WERI-Rb-1 (cell line): ENCODE measurements at regions not wholly inside any gene's neighbourhood (a gene's known extent, or its start where the extent isn't known, plus 50 kb on each side); places are given as distances from the start of the nearest gene placed in this dataset.

ENCODE experiments used
- DNase-seq: peaks from one replicate; pipeline ENCODE4 v3.0.0-alpha.2; 2020
- H3K27ac ChIP-seq: fragments of 250-450 bp; sonication (Bioruptor Pico); 2 replicates; pipeline ENCODE4 v1.5.1; 2020; ENCODE audit warnings: mild to moderate bottlenecking, moderate library complexity
- H3K27me3 ChIP-seq: fragments of 250-450 bp; sonication (Bioruptor Pico); 2 replicates; pipeline ENCODE4 v1.5.1; 2021; ENCODE audit warnings: mild to moderate bottlenecking, low read depth, moderate library complexity; ENCODE audit not compliant: insufficient read depth, severe bottlenecking
- H3K36me3 ChIP-seq: fragments of 250-450 bp; sonication (Bioruptor Pico); 2 replicates; pipeline ENCODE4 v1.5.1; 2020; ENCODE audit warnings: mild to moderate bottlenecking, moderate library complexity
- H3K4me3 ChIP-seq: 2 replicates; pipeline ENCODE4 v1.5.1; 2011; ENCODE audit warnings: low read depth, mild to moderate bottlenecking, control low read depth, low read length
- H3K9me3 ChIP-seq: fragments of 250-450 bp; sonication (Bioruptor Pico); 2 replicates; pipeline ENCODE4 v1.5.1; 2021; ENCODE audit warnings: mild to moderate bottlenecking, moderate library complexity; ENCODE audit not compliant: severe bottlenecking
- CTCF ChIP-seq: IDR thresholded peaks from 2 replicates; pipeline ENCODE4 v1.5.1; 2011; ENCODE audit warnings: low read depth, mild to moderate bottlenecking, control low read depth, inconsistent platforms, low read length

- Histone ChIP-seq H3K27me3 (no peaks in the 10 kb centered on the region), H3K27ac (no peak overlapping the region), H3K36me3 (no peaks in the 10 kb centered on the region), H3K9me3 (no peaks in the 10 kb centered on the region), H3K4me3 (no peak overlapping the region)
- TF ChIP-seq CTCF: no peak
- no peak for DNase-seq
Measured at GRCh38 chr7:135845415-135846075, 96.9 kb upstream of the FAM180A start.

- no peak for DNase-seq
- H3K27ac ChIP-seq: no peak overlapping the region
- no peaks in the 10 kb centered on the region for H3K27me3 ChIP-seq
- no peaks in the 10 kb centered on the region for H3K36me3 ChIP-seq
- no peaks in the 10 kb centered on the region for H3K9me3 ChIP-seq
- TF ChIP-seq CTCF: no peak
- no peak overlapping the region for H3K4me3 ChIP-seq
Measured at GRCh38 chr7:135844903-135845302, 96.3 kb upstream of the FAM180A start.

- no peaks in the 10 kb centered on the region for H3K9me3 ChIP-seq
- H3K36me3 ChIP-seq: no peaks in the 10 kb centered on the region
- no peak overlapping the region for H3K4me3 ChIP-seq
- DNase-seq: no peak
- TF ChIP-seq CTCF: no peak
- H3K27ac ChIP-seq: no peak overlapping the region
- no peaks in the 10 kb centered on the region for H3K27me3 ChIP-seq
Measured at GRCh38 chr7:135843214-135843613, 94.6 kb upstream of the FAM180A start.

GRCh38 chr7:135842446-135843179, 94.0 kb upstream of the FAM180A start:
- Histone ChIP-seq H3K36me3 (no peaks in the 10 kb centered on the region), H3K4me3 (no peak overlapping the region), H3K27me3 (no peaks in the 10 kb centered on the region), H3K9me3 (no peaks in the 10 kb centered on the region), H3K27ac (no peak overlapping the region)
- no peak for TF ChIP-seq CTCF
- DNase-seq: no peak

GRCh38 chr7:135840591-135840990, 92.0 kb upstream of the FAM180A start:
- H3K9me3 ChIP-seq: no peaks in the 10 kb centered on the region
- H3K4me3 ChIP-seq: no peak overlapping the region
- DNase-seq: no peak
- no peaks in the 10 kb centered on the region for H3K27me3 ChIP-seq
- H3K27ac ChIP-seq: no peak overlapping the region
- H3K36me3 ChIP-seq: no peaks in the 10 kb centered on the region
- TF ChIP-seq CTCF: no peak
